ENCODE measurements at regions not wholly inside any gene's neighbourhood (a gene's known extent, or its start where the extent isn't known, plus 50 kb on each side); places are given as distances from the start of the nearest gene placed in this dataset.

GRCh38 chr3:18024715-18025114 lies 282.3 kb upstream of the TBC1D5 start:
- no peak overlapping the region for H3K4me3 ChIP-seq (ENCODE audit: control insufficient read depth in 2 of 3, extremely low read depth in 1 of 3, insufficient read depth in 2 of 3, low read depth in 1 of 3, low read length in 3 of 3)
- TF ChIP-seq CTCF (optimal IDR thresholded peaks at IDR 0.05 in 1 of 3, IDR thresholded peaks at IDR 0.05 in 1 of 3, conservative IDR thresholded peaks at IDR 0.05 in 1 of 3; ENCODE audit: extremely low read depth in 1 of 3, insufficient read depth in 2 of 3, low read length in 3 of 3): no peak
- TF ChIP-seq EZH2 (IDR thresholded peaks at IDR 0.05; ENCODE audit: low read length): no peak
- no peak overlapping the region for H3K27ac ChIP-seq (ENCODE audit: control insufficient read depth, insufficient read depth, low read length)
- H3K9me1 ChIP-seq (ENCODE audit: control insufficient read depth, extremely low read depth, insufficient read depth, low read length): no peaks in the 10 kb centered on the region
- H3K36me3 ChIP-seq (ENCODE audit: control insufficient read depth in 2 of 2, extremely low read depth in 1 of 2, insufficient read depth in 2 of 2, low read length in 2 of 2): no peaks in the 10 kb centered on the region
- DNase-seq (ENCODE audit: low read depth, low spot score) (no peak), FAIRE-seq (no peak)
- no peak overlapping the region for H3K9ac ChIP-seq (ENCODE audit: control insufficient read depth, extremely low read depth, insufficient read depth, low read length)
- H3K27me3 ChIP-seq (ENCODE audit: control insufficient read depth, extremely low read depth, insufficient read depth, low read length): no peaks in the 10 kb centered on the region
- H2AFZ ChIP-seq (ENCODE audit: control insufficient read depth, low read length): no peak overlapping the region
- no peak overlapping the region for H3K4me2 ChIP-seq (ENCODE audit: control insufficient read depth, extremely low read depth, insufficient read depth, low read depth, low read length)
- no peaks in the 10 kb centered on the region for H3K9me3 ChIP-seq (ENCODE audit: control insufficient read depth, low read depth, low read length)
- no peaks in the 10 kb centered on the region for H3K4me1 ChIP-seq (ENCODE audit: control insufficient read depth, extremely low read depth, insufficient read depth, low read length)
- H3K79me2 ChIP-seq (ENCODE audit: control insufficient read depth, insufficient read depth, low read length): no peaks in the 10 kb centered on the region
- H4K20me1 ChIP-seq (ENCODE audit: control insufficient read depth, extremely low read depth, insufficient read depth, low read length): no peaks in the 10 kb centered on the region
- dilution Hi-C loops (cut with MboI; ENCODE audit: extremely low pct_ligation_motif_present, low sequenced_read_pairs): no loop called here

- no peak overlapping the region for H3K9ac ChIP-seq (ENCODE audit: control insufficient read depth, extremely low read depth, insufficient read depth, low read length)
- dilution Hi-C loops (cut with MboI; ENCODE audit: extremely low pct_ligation_motif_present, low sequenced_read_pairs): no loop called here
- DNase-seq (ENCODE audit: low read depth, low spot score) (no peak), FAIRE-seq (no peak)
- H3K9me3 ChIP-seq (ENCODE audit: control insufficient read depth, low read depth, low read length): no peaks in the 10 kb centered on the region
- no peak overlapping the region for H2AFZ ChIP-seq (ENCODE audit: control insufficient read depth, low read length)
- H4K20me1 ChIP-seq (ENCODE audit: control insufficient read depth, extremely low read depth, insufficient read depth, low read length): no peaks in the 10 kb centered on the region
- no peaks in the 10 kb centered on the region for H3K9me1 ChIP-seq (ENCODE audit: control insufficient read depth, extremely low read depth, insufficient read depth, low read length)
- no peaks in the 10 kb centered on the region for H3K79me2 ChIP-seq (ENCODE audit: control insufficient read depth, insufficient read depth, low read length)
- no peak for TF ChIP-seq CTCF (optimal IDR thresholded peaks at IDR 0.05 in 1 of 3, IDR thresholded peaks at IDR 0.05 in 1 of 3, conservative IDR thresholded peaks at IDR 0.05 in 1 of 3; ENCODE audit: extremely low read depth in 1 of 3, insufficient read depth in 2 of 3, low read length in 3 of 3)
- no peak for TF ChIP-seq EZH2 (IDR thresholded peaks at IDR 0.05; ENCODE audit: low read length)
- no peaks in the 10 kb centered on the region for H3K4me1 ChIP-seq (ENCODE audit: control insufficient read depth, extremely low read depth, insufficient read depth, low read length)
- no peak overlapping the region for H3K27ac ChIP-seq (ENCODE audit: control insufficient read depth, insufficient read depth, low read length)
- H3K4me2 ChIP-seq (ENCODE audit: control insufficient read depth, extremely low read depth, insufficient read depth, low read depth, low read length): no peak overlapping the region
- no peaks in the 10 kb centered on the region for H3K27me3 ChIP-seq (ENCODE audit: control insufficient read depth, extremely low read depth, insufficient read depth, low read length)
- H3K4me3 ChIP-seq (ENCODE audit: control insufficient read depth in 2 of 3, extremely low read depth in 1 of 3, insufficient read depth in 2 of 3, low read depth in 1 of 3, low read length in 3 of 3): no peak overlapping the region
- no peaks in the 10 kb centered on the region for H3K36me3 ChIP-seq (ENCODE audit: control insufficient read depth in 2 of 2, extremely low read depth in 1 of 2, insufficient read depth in 2 of 2, low read length in 2 of 2)
These were observed 276.7 kb upstream of the TBC1D5 start for GRCh38 chr3:18019161-18019495.
